ENCODE measurements at regions not wholly inside any gene's neighbourhood (a gene's known extent, or its start where the extent isn't known, plus 50 kb on each side); places are given as distances from the start of the nearest gene placed in this dataset.
"Not testable (repeated sequence)": the region's sequence is repeated elsewhere in the genome, so short reads cannot be mapped to it uniquely, and the experiment has no call there.

- no peak overlapping the region for H3K4me3 ChIP-seq
- no peaks in the 10 kb centered on the region for H3K27me3 ChIP-seq
- H3K27ac ChIP-seq: no peak overlapping the region
- intact Hi-C loops (cut with DNase I): no loop called here
- no peaks in the 10 kb centered on the region for H3K36me3 ChIP-seq
- TF ChIP-seq CTCF (IDR thresholded peaks at IDR 0.05) (no peak), POLR2A (IDR thresholded peaks at IDR 0.05) (no peak), EP300 (IDR thresholded peaks at IDR 0.05) (no peak)
- H3K9me3 ChIP-seq: no peaks in the 10 kb centered on the region
- no peaks in the 10 kb centered on the region for H3K4me1 ChIP-seq (ENCODE audit: insufficient read depth)
- DNase-seq: no peak
These were observed 218.0 kb upstream of the PIEZO2 start for GRCh38 chr18:11367351-11367750.

- no peaks in the 10 kb centered on the region for H3K36me3 ChIP-seq
- 38 to 57% (median 47%) methylated on average over 4 of the region's 4 CpGs for WGBS, 3 donors
- TF ChIP-seq EP300 (IDR thresholded peaks at IDR 0.05): no peak
- no peak for TF ChIP-seq CTCF (IDR thresholded peaks at IDR 0.05)
- TF ChIP-seq POLR2A (IDR thresholded peaks at IDR 0.05): no peak
- intact Hi-C loops (cut with DNase I): no loop called here
- H3K4me1 ChIP-seq (ENCODE audit: insufficient read depth): no peaks in the 10 kb centered on the region
- no peaks in the 10 kb centered on the region for H3K9me3 ChIP-seq
- H3K27me3 ChIP-seq: no peaks in the 10 kb centered on the region
- no peak overlapping the region for H3K27ac ChIP-seq
- no peak for DNase-seq
- no peak overlapping the region for H3K4me3 ChIP-seq
These were observed 217.0 kb upstream of the PIEZO2 start for GRCh38 chr18:11366410-11366809.

GRCh38 chr18:11362856-11363255 is 213.5 kb upstream of the PIEZO2 start:
- intact Hi-C loops (cut with DNase I): no loop called here
- Histone ChIP-seq H3K27ac (no peak overlapping the region), H3K36me3 (no peaks in the 10 kb centered on the region), H3K9me3 (no peaks in the 10 kb centered on the region), H3K4me3 (no peak overlapping the region), H3K4me1 (ENCODE audit: insufficient read depth) (no peaks in the 10 kb centered on the region), H3K27me3 (no peaks in the 10 kb centered on the region)
- 82 to 100% (median 95%) methylated on average over 1 of the region's 1 CpG for WGBS, 3 donors
- TF ChIP-seq POLR2A (IDR thresholded peaks at IDR 0.05) (no peak), EP300 (IDR thresholded peaks at IDR 0.05) (no peak), CTCF (IDR thresholded peaks at IDR 0.05) (no peak)
- DNase-seq: no peak

GRCh38 chr18:11361862-11362261 is 212.5 kb upstream of the PIEZO2 start:
- 92 to 96% (median 94%) methylated on average over 6 of the region's 6 CpGs for WGBS, 3 donors
- intact Hi-C loops (cut with DNase I); DNase-seq; H3K27me3 ChIP-seq; H3K4me1 ChIP-seq (ENCODE audit: insufficient read depth); H3K36me3 ChIP-seq; H3K27ac ChIP-seq; H3K4me3 ChIP-seq; H3K9me3 ChIP-seq: not testable (repeated sequence)

GRCh38 chr18:11357678-11358077 is 208.3 kb upstream of the PIEZO2 start:
- intact Hi-C loops (cut with DNase I): no loop called here
- Histone ChIP-seq H3K9me3 (no peaks in the 10 kb centered on the region), H3K27ac (no peak overlapping the region), H3K4me3 (no peak overlapping the region), H3K4me1 (ENCODE audit: insufficient read depth) (no peaks in the 10 kb centered on the region), H3K36me3 (no peaks in the 10 kb centered on the region), H3K27me3 (no peaks in the 10 kb centered on the region)
- TF ChIP-seq POLR2A (IDR thresholded peaks at IDR 0.05): no peak
- TF ChIP-seq EP300 (IDR thresholded peaks at IDR 0.05): no peak
- TF ChIP-seq CTCF (IDR thresholded peaks at IDR 0.05): no peak
- no peak for DNase-seq
- 93 to 98% (median 96%) methylated on average over 1 of the region's 1 CpG for WGBS, 3 donors

- H3K27ac ChIP-seq; H3K27me3 ChIP-seq; H3K4me1 ChIP-seq (ENCODE audit: insufficient read depth); H3K9me3 ChIP-seq; intact Hi-C loops (cut with DNase I); DNase-seq; H3K4me3 ChIP-seq; H3K36me3 ChIP-seq: not testable (repeated sequence)
- WGBS, 3 donors: 85 to 89% (median 86%) methylated on average over 15 to 18 of the region's 18 CpGs
These were observed 195.2 kb upstream of the PIEZO2 start for GRCh38 chr18:11344576-11344975.

Data from ovary (tissue), 7 donors.